ENCODE measurements at regions not wholly inside any gene's neighbourhood (a gene's known extent, or its start where the extent isn't known, plus 50 kb on each side); places are given as distances from the start of the nearest gene placed in this dataset.
"Not testable (repeated sequence)": the region's sequence is repeated elsewhere in the genome, so short reads cannot be mapped to it uniquely, and the experiment has no call there.

- no peak for DNase-seq
Measured at GRCh38 chr6:53446151-53446550, 97.4 kb upstream of the ELOVL5 start.

GRCh38 chr6:53441761-53442160 lies 93.0 kb upstream of the ELOVL5 start:
- DNase-seq: no peak

- DNase-seq: no peak
Measured at GRCh38 chr6:53441035-53441493, 92.3 kb upstream of the ELOVL5 start.

GRCh38 chr6:53440336-53440945 lies 91.7 kb upstream of the ELOVL5 start:
- DNase-seq: no peak

- no peak for DNase-seq
Measured at GRCh38 chr6:53439556-53439955, 90.8 kb upstream of the ELOVL5 start.

- DNase-seq: no peak
Measured at GRCh38 chr6:53437557-53438202, 88.9 kb upstream of the ELOVL5 start.

GRCh38 chr6:53436526-53437303 lies 88.0 kb upstream of the ELOVL5 start:
- no peak for DNase-seq

GRCh38 chr6:53433951-53434285 lies 85.2 kb upstream of the ELOVL5 start:
- no peak for DNase-seq

- no peak for DNase-seq
Measured at GRCh38 chr6:53433261-53433950, 84.7 kb upstream of the ELOVL5 start.

GRCh38 chr6:53432318-53433161 lies 83.8 kb upstream of the ELOVL5 start:
- DNase-seq: no peak

GRCh38 chr6:53431704-53432103 lies 83.0 kb upstream of the ELOVL5 start:
- DNase-seq: no peak

GRCh38 chr6:53429401-53429800 lies 80.7 kb upstream of the ELOVL5 start:
- no peak for DNase-seq

- no peak for DNase-seq
Measured at GRCh38 chr6:53428886-53429285, 80.1 kb upstream of the ELOVL5 start.

GRCh38 chr6:53426667-53427270 lies 78.0 kb upstream of the ELOVL5 start:
- no peak for DNase-seq

- no peak for DNase-seq
Measured at GRCh38 chr6:53426117-53426516, 77.4 kb upstream of the ELOVL5 start.

GRCh38 chr6:53424976-53425718 lies 76.4 kb upstream of the ELOVL5 start:
- DNase-seq: no peak

- DNase-seq: no peak
Measured at GRCh38 chr6:53424300-53424699, 75.5 kb upstream of the ELOVL5 start.

- not testable (repeated sequence) for DNase-seq
Measured at GRCh38 chr6:53423560-53423959, 74.8 kb upstream of the ELOVL5 start.

- no peak for DNase-seq
Measured at GRCh38 chr6:53419026-53419425, 70.3 kb upstream of the ELOVL5 start.

GRCh38 chr6:53418288-53418687 lies 69.5 kb upstream of the ELOVL5 start:
- DNase-seq: no peak

- DNase-seq: no peak
Measured at GRCh38 chr6:53417141-53417540, 68.4 kb upstream of the ELOVL5 start.

Measured in activated CD4-positive, alpha-beta T cell treated with anti-CD3 and anti-CD28 coated beads, Interleukin-2, amount 50 U/mL, for 4 hours (primary cell).